ENCODE measurements at regions not wholly inside any gene's neighbourhood (a gene's known extent, or its start where the extent isn't known, plus 50 kb on each side); places are given as distances from the start of the nearest gene placed in this dataset.

DNA sequence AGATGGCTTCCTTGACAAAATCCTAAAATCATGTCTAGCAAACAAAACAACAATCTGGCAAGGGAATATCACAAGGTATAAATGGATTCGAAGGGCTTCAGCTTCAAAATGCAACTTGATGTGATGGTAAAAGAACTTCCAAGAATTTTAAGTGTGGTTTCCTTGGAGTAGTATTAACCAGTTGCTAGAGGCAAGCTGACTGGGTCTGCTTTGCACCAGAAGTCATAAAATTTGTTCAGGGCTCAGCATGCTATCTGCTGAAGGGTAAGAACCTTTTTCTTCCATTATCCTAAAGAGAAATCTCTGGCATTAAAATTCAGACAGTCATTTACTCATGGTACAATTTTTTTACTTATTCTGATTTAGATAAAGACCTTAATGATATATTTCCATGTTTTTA, 516.7 kb downstream of the TXNL1 start:
- intact Hi-C loops (cut with micrococcal nuclease; ENCODE audit: unreplicated experiment) (no loop called here), in situ Hi-C loops (cut with HindIII; ENCODE audit: low pct_unique_long_range_greater_than_20kb, low sequenced_read_pairs) (no loop called here)
- ATAC-seq (no peak), DNase-seq (ENCODE audit: low read depth, low spot score) (no peak)
- Histone ChIP-seq H3K4me1 (ENCODE audit: control insufficient read depth, insufficient read depth, low read length) (no peaks in the 10 kb centered on the region), H3K27me3 (ENCODE audit: control insufficient read depth, insufficient read depth, low read length) (no peaks in the 10 kb centered on the region), H3K4me3 (ENCODE audit: low read depth in 2 of 2, low read length in 2 of 2) (no peak overlapping the region), H3K27ac (ENCODE audit: low read length) (no peak overlapping the region), H3K9me3 (ENCODE audit: control insufficient read depth, insufficient read depth, low read depth, low read length) (no peaks in the 10 kb centered on the region), H3K36me3 (ENCODE audit: control insufficient read depth, insufficient read depth, low read length) (no peaks in the 10 kb centered on the region)
- CTCF ChIA-PET, result no interaction called here
- POLR2A ChIA-PET, result no interaction called here
- TF ChIP-seq, protein P1, sequence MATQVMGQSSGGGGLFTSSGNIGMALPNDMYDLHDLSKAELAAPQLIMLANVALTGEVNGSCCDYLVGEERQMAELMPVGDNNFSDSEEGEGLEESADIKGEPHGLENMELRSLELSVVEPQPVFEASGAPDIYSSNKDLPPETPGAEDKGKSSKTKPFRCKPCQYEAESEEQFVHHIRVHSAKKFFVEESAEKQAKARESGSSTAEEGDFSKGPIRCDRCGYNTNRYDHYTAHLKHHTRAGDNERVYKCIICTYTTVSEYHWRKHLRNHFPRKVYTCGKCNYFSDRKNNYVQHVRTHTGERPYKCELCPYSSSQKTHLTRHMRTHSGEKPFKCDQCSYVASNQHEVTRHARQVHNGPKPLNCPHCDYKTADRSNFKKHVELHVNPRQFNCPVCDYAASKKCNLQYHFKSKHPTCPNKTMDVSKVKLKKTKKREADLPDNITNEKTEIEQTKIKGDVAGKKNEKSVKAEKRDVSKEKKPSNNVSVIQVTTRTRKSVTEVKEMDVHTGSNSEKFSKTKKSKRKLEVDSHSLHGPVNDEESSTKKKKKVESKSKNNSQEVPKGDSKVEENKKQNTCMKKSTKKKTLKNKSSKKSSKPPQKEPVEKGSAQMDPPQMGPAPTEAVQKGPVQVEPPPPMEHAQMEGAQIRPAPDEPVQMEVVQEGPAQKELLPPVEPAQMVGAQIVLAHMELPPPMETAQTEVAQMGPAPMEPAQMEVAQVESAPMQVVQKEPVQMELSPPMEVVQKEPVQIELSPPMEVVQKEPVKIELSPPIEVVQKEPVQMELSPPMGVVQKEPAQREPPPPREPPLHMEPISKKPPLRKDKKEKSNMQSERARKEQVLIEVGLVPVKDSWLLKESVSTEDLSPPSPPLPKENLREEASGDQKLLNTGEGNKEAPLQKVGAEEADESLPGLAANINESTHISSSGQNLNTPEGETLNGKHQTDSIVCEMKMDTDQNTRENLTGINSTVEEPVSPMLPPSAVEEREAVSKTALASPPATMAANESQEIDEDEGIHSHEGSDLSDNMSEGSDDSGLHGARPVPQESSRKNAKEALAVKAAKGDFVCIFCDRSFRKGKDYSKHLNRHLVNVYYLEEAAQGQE (IDR thresholded peaks at IDR 0.05; ENCODE audit: insufficient read depth in 1 of 2, low read depth in 2 of 2, low read length in 1 of 2), result no peak
- no peak for TF ChIP-seq SIN3A (IDR thresholded peaks at IDR 0.05; ENCODE audit: borderline replicate concordance, insufficient read depth, low read depth, low read length)
- TF ChIP-seq TCF7L2 (IDR thresholded peaks at IDR 0.05; ENCODE audit: low read depth, low read length), result no peak
- TF ChIP-seq, protein P2, sequence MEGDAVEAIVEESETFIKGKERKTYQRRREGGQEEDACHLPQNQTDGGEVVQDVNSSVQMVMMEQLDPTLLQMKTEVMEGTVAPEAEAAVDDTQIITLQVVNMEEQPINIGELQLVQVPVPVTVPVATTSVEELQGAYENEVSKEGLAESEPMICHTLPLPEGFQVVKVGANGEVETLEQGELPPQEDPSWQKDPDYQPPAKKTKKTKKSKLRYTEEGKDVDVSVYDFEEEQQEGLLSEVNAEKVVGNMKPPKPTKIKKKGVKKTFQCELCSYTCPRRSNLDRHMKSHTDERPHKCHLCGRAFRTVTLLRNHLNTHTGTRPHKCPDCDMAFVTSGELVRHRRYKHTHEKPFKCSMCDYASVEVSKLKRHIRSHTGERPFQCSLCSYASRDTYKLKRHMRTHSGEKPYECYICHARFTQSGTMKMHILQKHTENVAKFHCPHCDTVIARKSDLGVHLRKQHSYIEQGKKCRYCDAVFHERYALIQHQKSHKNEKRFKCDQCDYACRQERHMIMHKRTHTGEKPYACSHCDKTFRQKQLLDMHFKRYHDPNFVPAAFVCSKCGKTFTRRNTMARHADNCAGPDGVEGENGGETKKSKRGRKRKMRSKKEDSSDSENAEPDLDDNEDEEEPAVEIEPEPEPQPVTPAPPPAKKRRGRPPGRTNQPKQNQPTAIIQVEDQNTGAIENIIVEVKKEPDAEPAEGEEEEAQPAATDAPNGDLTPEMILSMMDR (IDR thresholded peaks at IDR 0.05), result no peak
- TF ChIP-seq POLR2AphosphoS5 (IDR thresholded peaks at IDR 0.05; ENCODE audit: low read depth, low read length), result no peak
- no TSS peak for BruUV-seq (replicated peaks)

DNA sequence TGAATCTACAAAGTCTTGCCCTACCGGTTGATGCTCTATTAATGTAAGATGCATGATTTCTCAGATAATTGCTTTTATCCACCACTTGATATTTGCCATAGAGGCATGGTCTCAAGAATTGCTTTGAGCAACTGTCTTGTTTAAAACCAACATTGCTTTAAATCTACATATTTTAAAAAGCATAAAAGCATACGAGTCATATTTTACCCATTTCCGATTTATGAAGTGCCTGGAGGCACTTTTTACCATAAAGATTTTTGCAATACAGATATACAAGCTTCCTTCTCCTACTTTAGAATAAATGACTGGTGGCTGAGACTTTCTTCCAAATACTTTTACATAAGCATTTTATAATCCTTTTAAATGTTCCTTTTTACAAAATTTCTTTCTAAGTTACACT, 517.6 kb downstream of the TXNL1 start:
- Histone ChIP-seq H3K36me3 (ENCODE audit: control insufficient read depth, insufficient read depth, low read length) (no peaks in the 10 kb centered on the region), H3K4me3 (ENCODE audit: low read depth in 2 of 2, low read length in 2 of 2) (no peak overlapping the region), H3K27ac (ENCODE audit: low read length) (no peak overlapping the region), H3K27me3 (ENCODE audit: control insufficient read depth, insufficient read depth, low read length) (no peaks in the 10 kb centered on the region), H3K9me3 (ENCODE audit: control insufficient read depth, insufficient read depth, low read depth, low read length) (no peaks in the 10 kb centered on the region), H3K4me1 (ENCODE audit: control insufficient read depth, insufficient read depth, low read length) (no peaks in the 10 kb centered on the region)
- intact Hi-C loops (cut with micrococcal nuclease; ENCODE audit: unreplicated experiment) (no loop called here), in situ Hi-C loops (cut with HindIII; ENCODE audit: low pct_unique_long_range_greater_than_20kb, low sequenced_read_pairs) (no loop called here)
- POLR2A ChIA-PET, result no interaction called here
- no TSS peak for BruUV-seq (replicated peaks)
- CTCF ChIA-PET, result no interaction called here
- TF ChIP-seq TCF7L2 (IDR thresholded peaks at IDR 0.05; ENCODE audit: low read depth, low read length) (no peak), POLR2AphosphoS5 (IDR thresholded peaks at IDR 0.05; ENCODE audit: low read depth, low read length) (no peak), SIN3A (IDR thresholded peaks at IDR 0.05; ENCODE audit: borderline replicate concordance, insufficient read depth, low read depth, low read length) (no peak)
- TF ChIP-seq, protein P1 (IDR thresholded peaks at IDR 0.05; ENCODE audit: insufficient read depth in 1 of 2, low read depth in 2 of 2, low read length in 1 of 2), result no peak
- TF ChIP-seq, protein P2 (IDR thresholded peaks at IDR 0.05), result no peak
- ATAC-seq (no peak), DNase-seq (ENCODE audit: low read depth, low spot score) (no peak)

All from Panc1 (cell line).